NCI-H1092 treated with DMSO at 0.1 percent for 48 hours (cell line): ENCODE measurements at regions not wholly inside any gene's neighbourhood (a gene's known extent, or its start where the extent isn't known, plus 50 kb on each side); places are given as distances from the start of the nearest gene placed in this dataset.

Experiments
- DNase-seq: peaks from one replicate; lab custom pipeline; 2025; lab: John Stamatoyannopoulos, UW

- no peak for DNase-seq
Measured at GRCh38 chr4:44791831-44792230, 65.5 kb upstream of the GNPDA2 start.

- DNase-seq: no peak
Measured at GRCh38 chr4:44777115-44777514, 50.8 kb upstream of the GNPDA2 start.
